Colonic mucosa (tissue), 4 donors: ENCODE measurements at regions not wholly inside any gene's neighbourhood (a gene's known extent, or its start where the extent isn't known, plus 50 kb on each side); places are given as distances from the start of the nearest gene placed in this dataset.

Experiments used
- DNase-seq: peaks from one replicate; pipeline ENCODE4 v3.0.0-alpha.2; 2020
- H3K27ac ChIP-seq: fragments of 200-600 bp; one replicate; pipeline ENCODE4 v1.8.0; 2021
- H3K27me3 ChIP-seq: fragments of 200-600 bp; one replicate; pipeline ENCODE4 v1.8.0; 2021
- H3K36me3 ChIP-seq: fragments of 200-600 bp; one replicate; pipeline ENCODE4 v1.8.0; 2021
- H3K4me1 ChIP-seq: fragments of 200-600 bp; one replicate; pipeline ENCODE4 v1.8.0; 2021; ENCODE audit warnings: mild to moderate bottlenecking
- H3K4me3 ChIP-seq: fragments of 200-600 bp; one replicate; pipeline ENCODE4 v1.8.0; 2021
- H3K9ac ChIP-seq, 2 donors: one replicate each; pipeline ENCODE4 v1.7.0; 2013; ENCODE audit warnings: control low read depth in 2 of 2, low read depth in 2 of 2, low read length in 2 of 2
- H3K9me3 ChIP-seq: fragments of 200-600 bp; one replicate; pipeline ENCODE4 v1.8.0; 2021
- intact Hi-C: fragments of 100-400 bp; cut with DNase I; formaldehyde crosslinking; loops from one replicate; pipeline ENCODE4 v1.14.1; 2022
- TF ChIP-seq, protein P1 (sequence below): fragments of 200-600 bp; IDR thresholded peaks from one replicate; pipeline ENCODE4 v1.8.0; 2022; ENCODE audit warnings: antibody characterized with exemption, mild to moderate bottlenecking
- donor health status: healthy.
- donor health status: DM: no; HTN: no; CAD: no.
- donor health status: DM: no; HTN: no; CAD: no.

GRCh38 chr16:24478401-24478800, 61.0 kb upstream of the RBBP6 start:
- H3K4me3 ChIP-seq = no peak overlapping the region
- no peaks in the 10 kb centered on the region for H3K27me3 ChIP-seq
- H3K36me3 ChIP-seq = no peaks in the 10 kb centered on the region
- H3K4me1 ChIP-seq = no peaks in the 10 kb centered on the region
- H3K9ac ChIP-seq = no peak overlapping the region
- intact Hi-C loops = no loop called here
- H3K27ac ChIP-seq = no peak overlapping the region
- no peaks in the 10 kb centered on the region for H3K9me3 ChIP-seq
- TF ChIP-seq, protein P1, sequence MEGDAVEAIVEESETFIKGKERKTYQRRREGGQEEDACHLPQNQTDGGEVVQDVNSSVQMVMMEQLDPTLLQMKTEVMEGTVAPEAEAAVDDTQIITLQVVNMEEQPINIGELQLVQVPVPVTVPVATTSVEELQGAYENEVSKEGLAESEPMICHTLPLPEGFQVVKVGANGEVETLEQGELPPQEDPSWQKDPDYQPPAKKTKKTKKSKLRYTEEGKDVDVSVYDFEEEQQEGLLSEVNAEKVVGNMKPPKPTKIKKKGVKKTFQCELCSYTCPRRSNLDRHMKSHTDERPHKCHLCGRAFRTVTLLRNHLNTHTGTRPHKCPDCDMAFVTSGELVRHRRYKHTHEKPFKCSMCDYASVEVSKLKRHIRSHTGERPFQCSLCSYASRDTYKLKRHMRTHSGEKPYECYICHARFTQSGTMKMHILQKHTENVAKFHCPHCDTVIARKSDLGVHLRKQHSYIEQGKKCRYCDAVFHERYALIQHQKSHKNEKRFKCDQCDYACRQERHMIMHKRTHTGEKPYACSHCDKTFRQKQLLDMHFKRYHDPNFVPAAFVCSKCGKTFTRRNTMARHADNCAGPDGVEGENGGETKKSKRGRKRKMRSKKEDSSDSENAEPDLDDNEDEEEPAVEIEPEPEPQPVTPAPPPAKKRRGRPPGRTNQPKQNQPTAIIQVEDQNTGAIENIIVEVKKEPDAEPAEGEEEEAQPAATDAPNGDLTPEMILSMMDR = no peak
- no peak for DNase-seq

GRCh38 chr16:24482681-24483202, 56.6 kb upstream of the RBBP6 start:
- TF ChIP-seq, protein P1 = no peak
- Histone ChIP-seq H3K4me3 (no peak overlapping the region), H3K27ac (no peak overlapping the region), H3K27me3 (no peaks in the 10 kb centered on the region), H3K4me1 (no peaks in the 10 kb centered on the region), H3K36me3 (no peaks in the 10 kb centered on the region), H3K9ac (no peak overlapping the region), H3K9me3 (no peaks in the 10 kb centered on the region)
- no peak for DNase-seq
- intact Hi-C loops = no loop called here

DNA sequence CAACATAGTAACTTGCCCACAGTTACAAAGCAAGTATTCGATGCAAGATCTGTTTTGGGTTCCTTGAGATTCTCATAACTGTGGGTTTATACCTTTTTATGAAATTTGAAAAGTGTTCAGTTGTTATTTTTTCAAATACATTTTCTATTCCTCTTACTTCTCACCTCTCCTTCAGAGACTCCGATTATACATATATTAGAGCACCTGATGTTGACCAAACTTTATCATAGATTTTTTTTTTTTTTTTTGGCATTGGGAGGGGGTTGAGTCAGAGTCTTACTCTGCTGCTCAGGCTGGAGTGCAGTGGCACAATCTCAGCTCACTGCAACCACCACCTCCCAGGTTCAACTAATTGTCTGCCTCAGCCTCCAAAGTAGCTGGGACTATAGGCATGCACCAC, 51.3 kb upstream of the RBBP6 start:
- Histone ChIP-seq H3K9me3 (no peaks in the 10 kb centered on the region), H3K36me3 (no peaks in the 10 kb centered on the region), H3K4me3 (no peak overlapping the region), H3K4me1 (no peaks in the 10 kb centered on the region), H3K27me3 (no peaks in the 10 kb centered on the region), H3K9ac (no peak overlapping the region), H3K27ac (no peak overlapping the region)
- intact Hi-C loops = no loop called here
- DNase-seq = no peak
- TF ChIP-seq, protein P1 = no peak
